ENCODE measurements at regions not wholly inside any gene's neighbourhood (a gene's known extent, or its start where the extent isn't known, plus 50 kb on each side); places are given as distances from the start of the nearest gene placed in this dataset.

DNA sequence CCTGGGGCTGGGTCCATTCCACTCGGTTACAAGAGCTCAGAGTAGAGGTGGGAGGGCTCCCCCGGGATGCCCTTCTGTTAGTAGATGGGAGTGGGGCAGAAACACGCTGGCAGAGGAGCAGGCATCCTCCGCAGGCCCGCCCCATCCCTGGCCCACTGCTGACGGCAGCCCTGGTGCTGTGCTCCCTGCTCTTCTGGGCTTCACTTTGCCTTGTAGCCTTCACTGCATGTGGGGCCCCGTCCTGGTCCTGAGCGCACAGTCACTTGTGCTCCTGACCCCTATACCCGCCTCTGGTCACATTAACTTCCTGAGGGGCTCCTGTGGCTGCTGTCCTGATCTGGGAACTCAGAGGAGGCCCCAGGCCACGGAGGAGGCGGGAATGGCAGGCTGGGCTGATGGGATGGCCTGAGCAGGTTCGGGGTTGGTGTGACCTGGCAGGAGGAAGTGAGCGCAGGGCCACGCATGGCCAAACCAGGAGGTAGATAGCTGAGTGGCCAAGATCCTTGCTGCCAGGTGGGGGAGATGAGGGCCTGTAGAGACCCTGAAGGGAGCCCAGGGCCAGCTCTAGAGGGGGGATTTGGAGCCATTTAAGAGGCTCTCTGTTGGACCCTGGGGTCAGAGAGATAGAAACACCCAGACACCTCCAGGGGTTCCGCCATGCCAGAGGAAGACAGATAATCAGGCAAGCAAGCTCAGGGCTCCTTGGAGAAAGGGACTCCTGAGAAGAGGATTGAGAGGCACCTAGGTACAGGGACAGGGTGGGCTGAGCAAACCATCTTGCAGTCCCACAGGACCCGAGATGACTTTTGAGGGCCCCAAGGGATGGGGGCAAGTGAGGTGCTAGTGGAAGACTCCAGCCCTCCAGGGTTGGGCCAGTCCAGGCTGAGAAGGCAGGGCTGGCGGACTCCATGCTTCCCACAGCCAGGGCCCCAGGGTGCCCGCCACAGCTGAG lies 92.2 kb upstream of the PRR23E start:
- ATAC-seq (ENCODE audit: low FRiP score) (no peak), DNase-seq (ENCODE audit: low spot score) (no peak)
- TF ChIP-seq, protein P1, sequence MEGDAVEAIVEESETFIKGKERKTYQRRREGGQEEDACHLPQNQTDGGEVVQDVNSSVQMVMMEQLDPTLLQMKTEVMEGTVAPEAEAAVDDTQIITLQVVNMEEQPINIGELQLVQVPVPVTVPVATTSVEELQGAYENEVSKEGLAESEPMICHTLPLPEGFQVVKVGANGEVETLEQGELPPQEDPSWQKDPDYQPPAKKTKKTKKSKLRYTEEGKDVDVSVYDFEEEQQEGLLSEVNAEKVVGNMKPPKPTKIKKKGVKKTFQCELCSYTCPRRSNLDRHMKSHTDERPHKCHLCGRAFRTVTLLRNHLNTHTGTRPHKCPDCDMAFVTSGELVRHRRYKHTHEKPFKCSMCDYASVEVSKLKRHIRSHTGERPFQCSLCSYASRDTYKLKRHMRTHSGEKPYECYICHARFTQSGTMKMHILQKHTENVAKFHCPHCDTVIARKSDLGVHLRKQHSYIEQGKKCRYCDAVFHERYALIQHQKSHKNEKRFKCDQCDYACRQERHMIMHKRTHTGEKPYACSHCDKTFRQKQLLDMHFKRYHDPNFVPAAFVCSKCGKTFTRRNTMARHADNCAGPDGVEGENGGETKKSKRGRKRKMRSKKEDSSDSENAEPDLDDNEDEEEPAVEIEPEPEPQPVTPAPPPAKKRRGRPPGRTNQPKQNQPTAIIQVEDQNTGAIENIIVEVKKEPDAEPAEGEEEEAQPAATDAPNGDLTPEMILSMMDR (IDR thresholded peaks at IDR 0.05) = no peak

DNA sequence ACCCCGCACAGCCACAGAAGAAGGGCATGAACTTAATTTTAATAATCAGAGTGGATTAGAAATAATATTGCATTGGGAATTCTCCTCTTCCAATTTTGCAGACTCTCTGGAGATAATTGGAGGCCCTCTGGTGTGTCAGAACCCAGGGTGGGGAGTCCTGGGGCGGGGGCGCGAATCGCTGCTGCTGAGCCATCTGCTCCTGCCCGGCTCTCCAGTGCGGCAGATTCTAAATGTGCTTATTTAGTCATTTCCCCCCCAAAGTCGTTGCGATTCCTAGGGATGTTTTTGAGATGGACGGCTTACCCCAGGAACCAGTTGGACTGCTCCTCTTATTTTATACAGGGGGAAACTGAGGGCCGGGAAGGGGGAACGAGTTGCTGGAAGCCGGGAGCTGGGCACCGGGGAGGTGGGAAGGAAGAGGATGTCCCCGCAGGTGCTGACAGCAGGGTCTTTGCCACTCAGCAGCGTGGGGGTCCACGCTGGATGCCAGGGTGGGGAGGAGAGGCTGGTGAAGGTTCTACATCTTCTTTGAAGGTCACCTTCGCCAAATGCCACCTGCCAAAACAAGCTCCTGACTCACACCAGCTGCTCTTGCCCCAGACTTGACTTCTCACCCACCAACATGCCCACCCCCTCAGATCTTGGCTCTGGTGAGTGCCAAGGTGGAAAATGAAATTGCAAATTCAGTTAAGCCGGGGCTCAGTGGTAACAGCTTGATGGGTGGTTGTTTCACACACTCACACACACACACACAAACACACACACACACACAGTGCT lies 91.3 kb upstream of the PRR23E start:
- no peak for DNase-seq (ENCODE audit: low spot score)
- ATAC-seq (ENCODE audit: low FRiP score) = no peak
- TF ChIP-seq, protein P1 (IDR thresholded peaks at IDR 0.05) = no peak

DNA sequence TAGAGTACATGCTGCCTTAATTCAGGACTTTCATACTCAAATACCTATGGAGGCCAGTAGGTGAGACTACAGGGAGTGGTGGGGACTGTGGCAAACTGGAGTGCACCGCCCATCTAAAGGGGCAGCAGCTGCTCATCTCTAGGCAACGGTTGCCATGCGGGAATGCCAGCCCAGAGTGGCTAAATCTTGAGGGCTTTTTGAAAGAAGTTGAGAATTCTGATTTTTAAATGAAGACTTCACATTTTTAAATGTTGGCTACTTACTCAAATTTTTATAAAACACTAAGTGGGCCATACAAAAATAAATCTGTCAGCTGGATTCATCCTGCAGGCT lies 90.8 kb upstream of the PRR23E start:
- no peak for ATAC-seq (ENCODE audit: low FRiP score)
- TF ChIP-seq, protein P1 (IDR thresholded peaks at IDR 0.05) = no peak
- no peak for DNase-seq (ENCODE audit: low spot score)

DNA sequence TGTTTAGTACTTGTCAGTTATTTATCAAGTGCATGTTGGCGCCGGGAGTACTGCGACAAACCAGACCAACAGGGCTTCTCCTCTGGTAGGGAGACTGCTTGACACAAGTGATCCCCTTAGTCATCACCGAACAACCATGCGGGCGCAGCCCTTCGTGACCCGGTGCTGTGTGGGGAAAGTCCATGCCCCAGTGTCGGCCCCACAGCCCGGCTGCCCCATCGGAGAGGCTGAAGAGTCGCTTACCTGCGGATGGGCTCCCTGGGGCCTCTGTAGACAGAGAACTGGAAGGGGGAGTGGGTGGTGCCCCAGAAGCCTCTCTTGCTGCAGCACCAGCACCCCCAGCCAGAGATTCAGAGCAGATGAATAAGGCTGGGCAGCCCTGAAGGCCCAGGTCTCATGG lies 90.3 kb upstream of the PRR23E start:
- no peak for DNase-seq (ENCODE audit: low spot score)
- ATAC-seq (ENCODE audit: low FRiP score) = no peak
- TF ChIP-seq, protein P1 (IDR thresholded peaks at IDR 0.05) = no peak

DNA sequence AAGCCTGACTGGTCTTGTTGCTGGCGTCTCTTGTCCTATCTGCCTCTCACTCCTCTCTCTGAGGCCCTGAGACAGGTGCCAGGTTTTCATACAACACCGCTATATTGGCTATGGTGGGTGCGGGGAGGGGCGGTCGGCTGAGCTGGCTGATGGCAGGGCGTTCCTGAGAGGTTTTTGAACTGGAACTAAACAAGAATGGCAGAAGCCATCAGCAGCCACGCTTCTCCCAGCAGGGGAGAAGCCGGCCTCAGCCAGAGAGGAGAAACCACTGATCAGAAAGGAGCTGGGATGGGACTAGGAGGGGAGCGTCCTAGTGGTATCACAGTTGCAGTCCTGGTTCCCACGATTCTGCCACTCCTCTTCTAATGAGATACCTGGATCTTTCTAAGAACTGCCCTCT lies 89.9 kb upstream of the PRR23E start:
- no peak for DNase-seq (ENCODE audit: low spot score)
- TF ChIP-seq, protein P1 (IDR thresholded peaks at IDR 0.05) = no peak
- ATAC-seq (ENCODE audit: low FRiP score) = no peak

DNA sequence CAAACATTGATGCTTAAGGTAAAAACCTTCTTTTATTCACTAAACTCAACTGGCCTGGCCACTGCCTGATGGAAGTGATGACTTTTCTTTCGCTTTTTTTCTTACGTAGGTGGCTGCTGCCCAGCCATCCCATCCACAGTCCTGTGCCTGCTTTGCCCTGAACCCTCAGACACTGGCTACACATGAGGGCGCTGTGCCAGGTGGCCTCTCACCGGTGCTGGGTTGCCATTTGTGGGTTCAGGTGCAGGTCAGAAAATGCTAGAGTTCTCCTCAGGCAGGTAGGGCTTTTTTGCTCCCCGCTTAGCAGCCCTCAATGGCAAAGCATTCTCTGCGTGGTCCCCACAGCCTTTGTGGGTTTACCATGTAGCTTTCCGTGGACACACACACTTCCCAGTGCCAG lies 88.3 kb upstream of the PRR23E start:
- TF ChIP-seq, protein P1 (IDR thresholded peaks at IDR 0.05) = no peak
- no peak for ATAC-seq (ENCODE audit: low FRiP score)
- no peak for DNase-seq (ENCODE audit: low spot score)
